HCT116 (cell line): ENCODE measurements at regions not wholly inside any gene's neighbourhood (a gene's known extent, or its start where the extent isn't known, plus 50 kb on each side); places are given as distances from the start of the nearest gene placed in this dataset.

Experiments used
- ATAC-seq: fragments of 200-7000 bp; cut with Tn5 transposase; 2 replicates; pipeline ENCODE4 v1.9.1; 2020; ENCODE audit warnings: mild to moderate bottlenecking, moderate library complexity
- BruUV-seq: library from RNA; stranded (reverse); fragments of 400-500 nt; replicated peaks from 2 replicates; lab custom pipeline; 2021; lab: Mats Ljungman, UMichigan
- CTCF ChIA-PET: fragments of 300-600 bp; sonication (Branson Sonifier 250); formaldehyde crosslinking; loops from one replicate; lab custom pipeline; 2021; ENCODE audit warnings: antibody characterized with exemption; lab: Charles Lee
- POLR2A ChIA-PET: fragments of 300-600, 350-600 bp; sonication (Branson Sonifier 250); formaldehyde crosslinking; loops from one replicate; lab custom pipeline; 2021; ENCODE audit warnings: antibody characterized with exemption; lab: Charles Lee
- RAD21 ChIA-PET, 2 experiments: fragments of 300-600 bp; sonication (Branson Sonifier 250); formaldehyde crosslinking; loops; one replicate each; lab custom pipeline; 2023; ENCODE audit warnings: low total read pairs in 2 of 2; ENCODE audit not compliant: uncharacterized antibody in 2 of 2, unreplicated experiment in 2 of 2, low non-redundant PET in 1 of 2; lab: Charles Lee
- DNase-seq: peaks from one replicate; pipeline ENCODE4 v3.0.0-alpha.2; 2010; ENCODE audit warnings: low read depth, low spot score
- H2AFZ ChIP-seq: fragments of 200-600 bp; shearing (Covaris generic), sonication (generic); 2 replicates; pipeline ENCODE4 v1.6.1; 2017; ENCODE audit warnings: low read depth, mixed run types, mixed read lengths, antibody characterized with exemption, low read length; ENCODE audit not compliant: poor library complexity, severe bottlenecking
- H3K27ac ChIP-seq: 2 replicates; pipeline ENCODE4 v1.5.1; 2012; ENCODE audit warnings: low read depth, low read length
- H3K27me3 ChIP-seq: fragments of 200-600 bp; sonication (generic); 2 replicates; pipeline ENCODE4 v1.6.1; 2016; ENCODE audit warnings: mixed run types, low read length, mixed read lengths; ENCODE audit not compliant: insufficient read depth
- H3K36me3 ChIP-seq, 2 experiments: fragments of 200-500 bp in 1 of 2; fragments of 200-600 bp in 1 of 2; sonication (Bioruptor generic) in 1 of 2; sonication (generic) in 1 of 2; 2 replicates each; pipeline versions ENCODE4 v1.5.1 to v1.6.1; 2014 to 2016; ENCODE audit warnings: low read length in 2 of 2, inconsistent platforms in 1 of 2, mixed read lengths in 1 of 2, mixed run types in 1 of 2; ENCODE audit not compliant: insufficient read depth in 2 of 2, control insufficient read depth in 1 of 2
- H3K4me1 ChIP-seq, 2 experiments: fragments of 200-600 bp in 1 of 2; sonication (generic) in 1 of 2; 2 replicates each; pipeline versions ENCODE4 v1.5.1 to v1.6.1; 2012 to 2017; ENCODE audit warnings: low read length in 2 of 2, inconsistent platforms in 1 of 2, mild to moderate bottlenecking in 1 of 2, mixed read lengths in 1 of 2, mixed run types in 1 of 2, moderate library complexity in 1 of 2; ENCODE audit not compliant: insufficient read depth in 2 of 2, control insufficient read depth in 1 of 2
- H3K4me2 ChIP-seq: fragments of 200-600 bp; sonication (generic); 2 replicates; pipeline ENCODE4 v1.6.1; 2017; ENCODE audit warnings: mixed run types, low read length, mixed read lengths
- H3K4me3 ChIP-seq, 2 experiments: fragments of 200-600 bp in 1 of 2; sonication (generic) in 1 of 2; replicated peaks in 1 of 2; 2 replicates each; pipeline ENCODE4 v1.5.1; 2011 to 2016; ENCODE audit warnings: low read length in 2 of 2, control low read depth in 1 of 2, low read depth in 1 of 2, mild to moderate bottlenecking in 1 of 2, mixed read lengths in 1 of 2, mixed run types in 1 of 2
- H3K79me2 ChIP-seq: fragments of 200-600 bp; sonication (generic); 2 replicates; pipeline ENCODE4 v1.6.1; 2017; ENCODE audit warnings: mild to moderate bottlenecking, mixed run types, low read length, moderate library complexity, mixed read lengths; ENCODE audit not compliant: insufficient read depth
- H3K9ac ChIP-seq: fragments of 200-600 bp; sonication (generic); 2 replicates; pipeline ENCODE4 v1.6.1; 2016; ENCODE audit warnings: low read length, mixed read lengths
- H3K9me2 ChIP-seq: fragments of 200-600 bp; sonication (generic), shearing (Covaris generic); 2 replicates; pipeline ENCODE4 v1.6.1; 2017; ENCODE audit warnings: mixed run types, mild to moderate bottlenecking, moderate library complexity; ENCODE audit not compliant: insufficient read depth
- H3K9me3 ChIP-seq, 2 experiments: fragments of 200-500 bp in 1 of 2; fragments of 200-600 bp in 1 of 2; sonication (Bioruptor generic) in 1 of 2; sonication (generic) in 1 of 2; 2 replicates each; pipeline ENCODE4 v1.6.1; 2014 to 2017; ENCODE audit warnings: low read length in 2 of 2, mixed read lengths in 2 of 2, inconsistent platforms in 1 of 2, low read depth in 1 of 2, mild to moderate bottlenecking in 1 of 2, mixed run types in 1 of 2, moderate library complexity in 1 of 2; ENCODE audit not compliant: control insufficient read depth in 1 of 2, insufficient read depth in 1 of 2
- H4K20me1 ChIP-seq: fragments of 200-600 bp; sonication (generic), shearing (Covaris generic); 2 replicates; pipeline ENCODE4 v1.6.1; 2017; ENCODE audit warnings: mixed run types, mild to moderate bottlenecking, moderate library complexity; ENCODE audit not compliant: insufficient read depth
- CTCF ChIP-seq, 3 experiments: fragments of 200-600 bp in 1 of 3; sonication (generic) in 1 of 3; IDR thresholded peaks in 2 of 3; conservative IDR thresholded peaks in 1 of 3; 2 replicates each; pipeline ENCODE4 v1.5.1; 2012 to 2017; ENCODE audit warnings: low read depth in 2 of 3, low read length in 2 of 3, antibody characterized with exemption in 1 of 3, borderline replicate concordance in 1 of 3, control low read depth in 1 of 3, mild to moderate bottlenecking in 1 of 3, mixed read lengths in 1 of 3, mixed run types in 1 of 3, moderate library complexity in 1 of 3; ENCODE audit not compliant: insufficient read depth in 1 of 3
- EZH2phosphoT487 ChIP-seq: fragments of 200-600 bp; IDR thresholded peaks from 2 replicates; pipeline ENCODE4 v1.6.1; 2018; ENCODE audit warnings: antibody characterized with exemption, borderline replicate concordance
- FOSL1 ChIP-seq: IDR thresholded peaks from 2 replicates; pipeline ENCODE4 v1.6.1; 2012; ENCODE audit warnings: low read depth
- RAD21 ChIP-seq: IDR thresholded peaks from 2 replicates; pipeline ENCODE4 v1.6.1; 2012; ENCODE audit warnings: low read depth, mild to moderate bottlenecking
- SP1 ChIP-seq: IDR thresholded peaks from 2 replicates; pipeline ENCODE4 v1.6.1; 2012; ENCODE audit warnings: low read depth
- TCF7L2 ChIP-seq: IDR thresholded peaks from 2 replicates; pipeline ENCODE4 v1.7.0; 2011; ENCODE audit warnings: borderline replicate concordance, inconsistent platforms; ENCODE audit not compliant: insufficient read depth, insufficient read length; ENCODE audit errors: extremely low read depth
- ZFX ChIP-seq: fragments of 450-650 bp; IDR thresholded peaks from 2 replicates; pipeline ENCODE4 v1.6.1; 2017
- ZNF274 ChIP-seq: fragments of 200-500 bp; sonication (Bioruptor generic); IDR thresholded peaks from 2 replicates; pipeline ENCODE4 v1.6.1; 2014; ENCODE audit warnings: mild to moderate bottlenecking, low read depth, low read length, inconsistent platforms
- intact Hi-C: fragments of 100-400 bp; cut with micrococcal nuclease; formaldehyde crosslinking; loops from 2 replicates; pipeline ENCODE4 v1.10.0; 2022
- TF ChIP-seq, protein P1 (sequence below): IDR thresholded peaks from 2 replicates; pipeline ENCODE4 v1.6.1; 2012; ENCODE audit warnings: low read depth
- TF ChIP-seq, protein P2 (sequence below): IDR thresholded peaks from 2 replicates; pipeline ENCODE4 v1.6.1; 2011; ENCODE audit warnings: mild to moderate bottlenecking, low read length, moderate library complexity; ENCODE audit not compliant: insufficient replicate concordance; ENCODE audit errors: extremely low read depth
- TF ChIP-seq, protein P3 (sequence below): IDR thresholded peaks from 2 replicates; pipeline ENCODE4 v1.6.1; 2012

DNA sequence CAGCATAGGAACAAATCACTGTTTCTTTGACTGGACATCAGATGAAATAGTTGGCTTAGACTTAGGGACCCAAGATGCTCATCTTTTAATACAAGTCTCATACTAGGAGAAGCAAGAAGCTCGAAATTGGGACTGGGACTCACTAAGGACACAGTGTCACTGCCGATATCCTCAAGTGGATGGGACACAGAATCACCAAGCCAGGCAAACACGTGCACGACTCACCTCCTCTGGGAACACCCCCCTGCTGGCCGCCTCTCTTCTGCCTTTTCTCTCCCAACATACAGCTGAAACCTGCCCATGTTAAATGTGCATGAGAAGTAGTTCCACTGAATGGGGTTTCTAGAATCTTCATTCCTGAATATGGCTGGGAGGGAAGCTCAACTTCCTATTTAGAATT, 106.6 kb upstream of the FAM204A start:
- ChIA-PET RAD21 (no interaction called here), CTCF (interaction anchor here (1.1 to 8.6 kb wide), 2 partner anchors 11 to 25 kb away, joined by 5 to 55 read pairs; no protein-coding TSS in a partner anchor), POLR2A (no interaction called here)
- Histone ChIP-seq H3K9me3 (no peaks in the 10 kb centered on the region), H3K36me3 (no peaks in the 10 kb centered on the region), H3K4me3 (no peak overlapping the region), H3K9me2 (no peaks in the 10 kb centered on the region), H2AFZ (no peak overlapping the region), H3K27me3 (peaks cover 28% of the 10 kb centered on the region; the same call in 1 of the 2 replicates), H4K20me1 (no peaks in the 10 kb centered on the region), H3K4me1 (no peaks in the 10 kb centered on the region), H3K4me2 (no peak overlapping the region), H3K79me2 (no peaks in the 10 kb centered on the region), H3K27ac (no peak overlapping the region), H3K9ac (no peak overlapping the region)
- intact Hi-C loops: no loop called here
- no peak for DNase-seq
- TF ChIP-seq, protein P1, sequence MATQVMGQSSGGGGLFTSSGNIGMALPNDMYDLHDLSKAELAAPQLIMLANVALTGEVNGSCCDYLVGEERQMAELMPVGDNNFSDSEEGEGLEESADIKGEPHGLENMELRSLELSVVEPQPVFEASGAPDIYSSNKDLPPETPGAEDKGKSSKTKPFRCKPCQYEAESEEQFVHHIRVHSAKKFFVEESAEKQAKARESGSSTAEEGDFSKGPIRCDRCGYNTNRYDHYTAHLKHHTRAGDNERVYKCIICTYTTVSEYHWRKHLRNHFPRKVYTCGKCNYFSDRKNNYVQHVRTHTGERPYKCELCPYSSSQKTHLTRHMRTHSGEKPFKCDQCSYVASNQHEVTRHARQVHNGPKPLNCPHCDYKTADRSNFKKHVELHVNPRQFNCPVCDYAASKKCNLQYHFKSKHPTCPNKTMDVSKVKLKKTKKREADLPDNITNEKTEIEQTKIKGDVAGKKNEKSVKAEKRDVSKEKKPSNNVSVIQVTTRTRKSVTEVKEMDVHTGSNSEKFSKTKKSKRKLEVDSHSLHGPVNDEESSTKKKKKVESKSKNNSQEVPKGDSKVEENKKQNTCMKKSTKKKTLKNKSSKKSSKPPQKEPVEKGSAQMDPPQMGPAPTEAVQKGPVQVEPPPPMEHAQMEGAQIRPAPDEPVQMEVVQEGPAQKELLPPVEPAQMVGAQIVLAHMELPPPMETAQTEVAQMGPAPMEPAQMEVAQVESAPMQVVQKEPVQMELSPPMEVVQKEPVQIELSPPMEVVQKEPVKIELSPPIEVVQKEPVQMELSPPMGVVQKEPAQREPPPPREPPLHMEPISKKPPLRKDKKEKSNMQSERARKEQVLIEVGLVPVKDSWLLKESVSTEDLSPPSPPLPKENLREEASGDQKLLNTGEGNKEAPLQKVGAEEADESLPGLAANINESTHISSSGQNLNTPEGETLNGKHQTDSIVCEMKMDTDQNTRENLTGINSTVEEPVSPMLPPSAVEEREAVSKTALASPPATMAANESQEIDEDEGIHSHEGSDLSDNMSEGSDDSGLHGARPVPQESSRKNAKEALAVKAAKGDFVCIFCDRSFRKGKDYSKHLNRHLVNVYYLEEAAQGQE: no peak
- no peak for TF ChIP-seq SP1
- TF ChIP-seq, protein P2, sequence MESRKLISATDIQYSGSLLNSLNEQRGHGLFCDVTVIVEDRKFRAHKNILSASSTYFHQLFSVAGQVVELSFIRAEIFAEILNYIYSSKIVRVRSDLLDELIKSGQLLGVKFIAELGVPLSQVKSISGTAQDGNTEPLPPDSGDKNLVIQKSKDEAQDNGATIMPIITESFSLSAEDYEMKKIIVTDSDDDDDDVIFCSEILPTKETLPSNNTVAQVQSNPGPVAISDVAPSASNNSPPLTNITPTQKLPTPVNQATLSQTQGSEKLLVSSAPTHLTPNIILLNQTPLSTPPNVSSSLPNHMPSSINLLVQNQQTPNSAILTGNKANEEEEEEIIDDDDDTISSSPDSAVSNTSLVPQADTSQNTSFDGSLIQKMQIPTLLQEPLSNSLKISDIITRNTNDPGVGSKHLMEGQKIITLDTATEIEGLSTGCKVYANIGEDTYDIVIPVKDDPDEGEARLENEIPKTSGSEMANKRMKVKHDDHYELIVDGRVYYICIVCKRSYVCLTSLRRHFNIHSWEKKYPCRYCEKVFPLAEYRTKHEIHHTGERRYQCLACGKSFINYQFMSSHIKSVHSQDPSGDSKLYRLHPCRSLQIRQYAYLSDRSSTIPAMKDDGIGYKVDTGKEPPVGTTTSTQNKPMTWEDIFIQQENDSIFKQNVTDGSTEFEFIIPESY: no peak
- TF ChIP-seq CTCF (IDR thresholded peaks at IDR 0.05 in 2 of 3, conservative IDR thresholded peaks at IDR 0.05 in 1 of 3; ENCODE audit: borderline replicate concordance in 1 of 3, insufficient read depth in 1 of 3, low read depth in 2 of 3, low read length in 2 of 3): peak in 2 of 3 experiments; percentile 33 to 35; a peak in 3 of 6 replicates
- TF ChIP-seq FOSL1: no peak
- TF ChIP-seq, protein P3, sequence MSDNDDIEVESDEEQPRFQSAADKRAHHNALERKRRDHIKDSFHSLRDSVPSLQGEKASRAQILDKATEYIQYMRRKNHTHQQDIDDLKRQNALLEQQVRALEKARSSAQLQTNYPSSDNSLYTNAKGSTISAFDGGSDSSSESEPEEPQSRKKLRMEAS: peak; percentile 68
- no peak for TF ChIP-seq ZNF274
- TF ChIP-seq RAD21: no peak
- TF ChIP-seq EZH2phosphoT487: no peak
- TF ChIP-seq ZFX: no peak
- TF ChIP-seq TCF7L2: no peak
- ATAC-seq: peak; percentile 73
- BruUV-seq: no TSS peak
